Spleen (tissue), 11 donors: ENCODE measurements at regions not wholly inside any gene's neighbourhood (a gene's known extent, or its start where the extent isn't known, plus 50 kb on each side); places are given as distances from the start of the nearest gene placed in this dataset.
"Not testable (repeated sequence)": the region's sequence is repeated elsewhere in the genome, so short reads cannot be mapped to it uniquely, and the experiment has no call there.

Experiments used
- DNase-seq: peaks from one replicate; pipeline ENCODE4 v3.0.0-alpha.2; 2020
- H3K27ac ChIP-seq, 8 donors: fragments of 200-600 bp; sonication (generic) in 7 of 8; 1 replicate in 4 of 8; 2 replicates in 4 of 8; pipeline versions ENCODE4 v1.5.0 to v1.8.0; 2016 to 2021; ENCODE audit warnings: inconsistent platforms in 4 of 8, mild to moderate bottlenecking in 4 of 8, moderate library complexity in 1 of 8
- H3K27me3 ChIP-seq, 7 donors: fragments of 200-600 bp; sonication (generic) in 6 of 7; replicated peaks in 1 of 7; 1 replicate in 4 of 7; 2 replicates in 3 of 7; pipeline versions ENCODE4 v1.5.0 to v1.8.0; 2016 to 2021; ENCODE audit warnings: inconsistent platforms in 3 of 7, mild to moderate bottlenecking in 1 of 7
- H3K36me3 ChIP-seq, 6 donors: fragments of 200-600 bp; sonication (generic) in 5 of 6; 1 replicate in 4 of 6; 2 replicates in 2 of 6; pipeline versions ENCODE4 v1.5.0 to v1.8.0; 2016 to 2021; ENCODE audit warnings: inconsistent platforms in 2 of 6
- H3K4me1 ChIP-seq, 6 donors: fragments of 200-600 bp; sonication (generic) in 5 of 6; 1 replicate in 3 of 6; 2 replicates in 3 of 6; pipeline versions ENCODE4 v1.5.0 to v1.8.0; 2016 to 2021; ENCODE audit warnings: inconsistent platforms in 3 of 6
- H3K4me3 ChIP-seq, 8 donors: fragments of 200-600 bp; sonication (generic) in 7 of 8; 1 replicate in 4 of 8; 2 replicates in 4 of 8; pipeline versions ENCODE4 v1.5.0 to v1.8.0; 2016 to 2021; ENCODE audit warnings: inconsistent platforms in 4 of 8, mild to moderate bottlenecking in 4 of 8, moderate library complexity in 2 of 8
- H3K9me3 ChIP-seq, 8 donors: fragments of 200-600 bp; sonication (generic) in 7 of 8; 1 replicate in 4 of 8; 2 replicates in 4 of 8; pipeline versions ENCODE4 v1.5.0 to v1.8.0; 2016 to 2021; ENCODE audit warnings: inconsistent platforms in 4 of 8
- POLR2A ChIP-seq, 3 donors: fragments of 450-650 bp; IDR thresholded peaks; one replicate each; pipeline ENCODE4 v1.5.1; 2017; ENCODE audit warnings: antibody characterized with exemption in 3 of 3, mild to moderate bottlenecking in 1 of 3
- POLR2AphosphoS5 ChIP-seq, 3 donors: sonication (generic); formaldehyde crosslinking; IDR thresholded peaks; one replicate each; pipeline ENCODE4 v1.5.1; 2017; ENCODE audit warnings: antibody characterized with exemption in 3 of 3
- WGBS, 5 donors: extraction: QIAGEN DNeasy Blood & Tissue Kit in 3 of 5; methylation state at CpG; one replicate each; pipeline versions ENCODE4 v1.1.5 to v1.1.7; 2013 to 2018; 5-methylcytosine and 5-hydroxymethylcytosine counted together
- intact Hi-C: fragments of 100-400 bp; cut with DNase I; formaldehyde crosslinking; loops from one replicate; pipeline ENCODE4 v1.15.0; 2023; ENCODE audit warnings: low total_unique reads
- TF ChIP-seq, protein P1 (sequence below), 11 experiments: fragments of 200-600 bp in 7 of 11; fragments of 450-650 bp in 4 of 11; sonication (generic) in 4 of 11; IDR thresholded peaks in 8 of 11; conservative IDR thresholded peaks in 3 of 11; 1 replicate in 7 of 11; 2 replicates in 4 of 11; pipeline versions ENCODE4 v1.4.0 to v1.8.0; 2016 to 2021; ENCODE audit warnings: antibody characterized with exemption in 11 of 11, inconsistent platforms in 4 of 11, mild to moderate bottlenecking in 1 of 11
- donor health status: healthy with polysubstance abuse.
- donor health status: DM: no; HTN: no; CAD: no; lungs with moderate emphysema.
- donor health status: DM: no; HTN: no; CAD: no.
- donor health status: Bipolar disorder and iron deficiency.
- donor health status: healthy.
- donor health status: DM: no; HTN: no; CAD: no.
- donor health status: DM: yes; HTN: yes; CAD: no.

DNA sequence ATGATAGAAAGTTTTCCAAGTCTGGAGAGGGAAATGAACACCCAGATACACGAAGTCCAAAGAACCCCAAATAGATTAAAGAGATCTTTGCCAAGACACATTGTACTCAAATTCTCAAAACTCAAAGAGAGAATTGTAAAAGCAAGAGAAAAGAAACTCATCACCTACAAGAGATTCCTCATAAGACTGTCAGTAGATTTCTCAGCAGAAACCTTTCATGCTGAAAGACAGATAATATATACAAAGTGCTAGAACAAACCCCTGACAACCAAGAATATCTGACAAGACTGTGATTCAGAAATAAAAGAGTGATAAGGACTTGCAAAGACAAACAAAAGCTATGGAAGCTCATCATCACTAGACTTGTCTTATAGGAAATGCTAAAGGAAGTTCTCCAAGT lies 326.7 kb upstream of the ZNF608 start:
- intact Hi-C loops: no loop called here
- H3K4me3 ChIP-seq: no peak overlapping the region
- H3K9me3 ChIP-seq: peaks cover 0 to 49% (median 33%) of the 10 kb centered on the region in 8 donors
- H3K4me1 ChIP-seq: no peaks in the 10 kb centered on the region
- no peaks in the 10 kb centered on the region for H3K36me3 ChIP-seq
- no peak for TF ChIP-seq POLR2A (IDR thresholded peaks at IDR 0.05)
- WGBS, 5 donors: 69 to 90% (median 81%) methylated on average over 1 of the region's 1 CpG
- H3K27ac ChIP-seq: no peak overlapping the region
- no peaks in the 10 kb centered on the region for H3K27me3 ChIP-seq
- DNase-seq: no peak

DNA sequence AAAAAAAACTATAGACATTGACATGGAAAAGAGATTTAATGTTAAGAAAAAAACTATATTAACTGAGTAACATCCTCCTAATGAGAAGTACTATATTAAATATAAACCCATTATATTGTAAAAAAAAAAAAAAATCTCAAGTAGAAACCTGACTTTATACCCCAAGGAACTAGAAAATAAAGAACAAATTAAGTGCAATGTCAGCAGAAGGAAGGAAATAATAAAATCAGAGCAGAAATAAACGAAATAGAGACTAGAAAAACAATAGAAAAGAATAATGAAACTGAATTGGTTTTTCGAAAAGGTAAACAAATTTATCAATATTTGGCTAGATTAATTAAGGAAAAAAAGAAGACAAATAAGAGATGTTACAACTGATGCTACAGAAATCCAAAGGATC lies 329.1 kb upstream of the ZNF608 start:
- no peak for TF ChIP-seq POLR2AphosphoS5 (IDR thresholded peaks at IDR 0.05)
- no peak for TF ChIP-seq POLR2A (IDR thresholded peaks at IDR 0.05)
- TF ChIP-seq, protein P1, sequence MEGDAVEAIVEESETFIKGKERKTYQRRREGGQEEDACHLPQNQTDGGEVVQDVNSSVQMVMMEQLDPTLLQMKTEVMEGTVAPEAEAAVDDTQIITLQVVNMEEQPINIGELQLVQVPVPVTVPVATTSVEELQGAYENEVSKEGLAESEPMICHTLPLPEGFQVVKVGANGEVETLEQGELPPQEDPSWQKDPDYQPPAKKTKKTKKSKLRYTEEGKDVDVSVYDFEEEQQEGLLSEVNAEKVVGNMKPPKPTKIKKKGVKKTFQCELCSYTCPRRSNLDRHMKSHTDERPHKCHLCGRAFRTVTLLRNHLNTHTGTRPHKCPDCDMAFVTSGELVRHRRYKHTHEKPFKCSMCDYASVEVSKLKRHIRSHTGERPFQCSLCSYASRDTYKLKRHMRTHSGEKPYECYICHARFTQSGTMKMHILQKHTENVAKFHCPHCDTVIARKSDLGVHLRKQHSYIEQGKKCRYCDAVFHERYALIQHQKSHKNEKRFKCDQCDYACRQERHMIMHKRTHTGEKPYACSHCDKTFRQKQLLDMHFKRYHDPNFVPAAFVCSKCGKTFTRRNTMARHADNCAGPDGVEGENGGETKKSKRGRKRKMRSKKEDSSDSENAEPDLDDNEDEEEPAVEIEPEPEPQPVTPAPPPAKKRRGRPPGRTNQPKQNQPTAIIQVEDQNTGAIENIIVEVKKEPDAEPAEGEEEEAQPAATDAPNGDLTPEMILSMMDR (IDR thresholded peaks at IDR 0.05 in 8 of 11, conservative IDR thresholded peaks at IDR 0.05 in 3 of 11): no peak
- H3K4me3 ChIP-seq: no peak overlapping the region
- intact Hi-C loops: no loop called here
- no peaks in the 10 kb centered on the region for H3K4me1 ChIP-seq
- H3K27me3 ChIP-seq: no peaks in the 10 kb centered on the region
- DNase-seq: no peak
- H3K27ac ChIP-seq: no peak overlapping the region
- 71 to 84% (median 81%) methylated on average over 2 of the region's 2 CpGs for WGBS, 5 donors
- no peaks in the 10 kb centered on the region for H3K36me3 ChIP-seq
- H3K9me3 ChIP-seq: peaks cover 0 to 46% (median 30%) of the 10 kb centered on the region in 8 donors

DNA sequence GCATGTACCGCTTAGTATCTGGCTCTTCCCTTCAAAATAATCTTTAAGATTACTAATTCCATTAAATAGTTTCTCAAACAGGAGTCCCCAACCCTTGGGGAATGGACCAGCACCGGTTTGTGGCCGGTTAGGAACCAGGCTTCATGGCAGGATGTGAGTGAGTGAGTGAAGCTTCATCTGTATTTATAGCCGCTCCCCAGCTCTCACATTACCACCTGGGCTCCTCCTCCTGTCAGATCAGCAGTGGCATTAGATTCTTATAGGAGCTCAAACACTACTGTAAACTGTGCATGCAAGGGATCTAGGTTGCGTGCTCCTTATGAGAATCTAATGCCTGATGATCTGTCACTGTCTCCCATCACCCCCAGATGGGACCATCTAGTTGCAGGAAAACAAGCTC lies 332.6 kb upstream of the ZNF608 start:
- H3K36me3 ChIP-seq, H3K27ac ChIP-seq, H3K4me3 ChIP-seq, DNase-seq, H3K27me3 ChIP-seq, H3K4me1 ChIP-seq, intact Hi-C loops: not testable (repeated sequence)
- WGBS, 5 donors: 94 to 97% (median 95%) methylated on average over 5 of the region's 5 CpGs
- peaks cover 0 to 14% (median 4%) of the 10 kb centered on the region in 8 donors for H3K9me3 ChIP-seq

DNA sequence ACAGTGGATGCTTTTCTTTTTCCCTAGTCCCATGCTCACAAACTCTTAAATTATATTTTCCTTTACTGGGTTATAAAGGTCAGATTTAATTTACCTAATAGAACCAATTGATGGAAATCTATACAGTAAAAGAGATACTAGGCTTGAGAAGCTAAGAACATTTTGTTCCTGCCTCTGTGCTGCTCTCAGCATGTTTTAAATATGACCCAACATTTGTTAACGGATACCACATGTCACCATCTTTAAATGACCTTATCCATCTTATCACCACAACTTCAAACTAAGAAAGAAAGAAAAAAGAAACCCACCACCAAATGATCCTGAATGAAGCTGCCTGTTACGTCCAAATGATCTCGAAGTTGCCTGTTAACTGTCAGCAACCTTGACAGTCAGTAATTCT lies 334.7 kb upstream of the ZNF608 start:
- intact Hi-C loops: no loop called here
- Histone ChIP-seq H3K4me1 (no peaks in the 10 kb centered on the region), H3K27ac (no peak overlapping the region), H3K36me3 (no peaks in the 10 kb centered on the region), H3K9me3 (peaks cover 0 to 3% (median 0%) of the 10 kb centered on the region in 8 donors), H3K27me3 (no peaks in the 10 kb centered on the region), H3K4me3 (no peak overlapping the region)
- TF ChIP-seq POLR2A (IDR thresholded peaks at IDR 0.05) (no peak), POLR2AphosphoS5 (IDR thresholded peaks at IDR 0.05) (no peak)
- TF ChIP-seq, protein P1 (IDR thresholded peaks at IDR 0.05 in 8 of 11, conservative IDR thresholded peaks at IDR 0.05 in 3 of 11): no peak
- 82 to 93% (median 90%) methylated on average over 3 of the region's 3 CpGs for WGBS, 5 donors
- DNase-seq: no peak

DNA sequence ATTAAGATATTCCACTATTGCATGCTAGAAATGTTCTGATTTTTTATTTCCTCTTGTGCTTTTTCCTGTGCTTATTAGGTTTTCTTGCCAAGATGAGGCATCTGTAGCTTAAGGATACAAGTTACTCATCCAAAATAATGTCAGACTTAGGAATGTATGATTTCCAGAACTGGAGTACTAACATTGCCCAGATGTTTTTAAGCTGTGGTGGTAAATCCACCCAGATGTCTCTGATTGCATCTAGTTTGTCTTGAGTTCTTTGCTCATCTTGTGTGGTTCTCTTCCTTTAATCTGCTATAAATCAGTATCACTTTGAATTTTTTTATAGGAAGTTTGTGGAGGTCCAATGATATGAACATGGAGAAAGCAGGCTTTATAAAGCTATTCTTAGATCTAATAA lies 337.5 kb upstream of the ZNF608 start:
- Histone ChIP-seq H3K27me3 (no peaks in the 10 kb centered on the region), H3K4me3 (no peak overlapping the region), H3K4me1 (no peaks in the 10 kb centered on the region), H3K27ac (no peak overlapping the region), H3K9me3 (peaks cover 0 to 7% (median 0%) of the 10 kb centered on the region in 8 donors), H3K36me3 (no peaks in the 10 kb centered on the region)
- intact Hi-C loops: no loop called here
- TF ChIP-seq POLR2A (IDR thresholded peaks at IDR 0.05) (no peak), POLR2AphosphoS5 (IDR thresholded peaks at IDR 0.05) (no peak)
- TF ChIP-seq, protein P1 (IDR thresholded peaks at IDR 0.05 in 8 of 11, conservative IDR thresholded peaks at IDR 0.05 in 3 of 11): no peak
- no peak for DNase-seq
